HG03521 (cell line): ENCODE measurements at regions not wholly inside any gene's neighbourhood (a gene's known extent, or its start where the extent isn't known, plus 50 kb on each side); places are given as distances from the start of the nearest gene placed in this dataset.
"Not testable (repeated sequence)": the region's sequence is repeated elsewhere in the genome, so short reads cannot be mapped to it uniquely, and the experiment has no call there.

Experiments used
- ATAC-seq: cut with Tn5 transposase; IDR thresholded peaks from one replicate; pipeline ENCODE4 v1.9.1; 2021; ENCODE audit warnings: mild to moderate bottlenecking, moderate library complexity; ENCODE audit not compliant: unreplicated experiment

GRCh38 chr4:12139296-12139695 lies 710.6 kb upstream of the HS3ST1 start:
- no peak for ATAC-seq

- no peak for ATAC-seq
These were observed 709.8 kb upstream of the HS3ST1 start for GRCh38 chr4:12138488-12138887.

GRCh38 chr4:12137575-12137974 lies 708.9 kb upstream of the HS3ST1 start:
- no peak for ATAC-seq

DNA sequence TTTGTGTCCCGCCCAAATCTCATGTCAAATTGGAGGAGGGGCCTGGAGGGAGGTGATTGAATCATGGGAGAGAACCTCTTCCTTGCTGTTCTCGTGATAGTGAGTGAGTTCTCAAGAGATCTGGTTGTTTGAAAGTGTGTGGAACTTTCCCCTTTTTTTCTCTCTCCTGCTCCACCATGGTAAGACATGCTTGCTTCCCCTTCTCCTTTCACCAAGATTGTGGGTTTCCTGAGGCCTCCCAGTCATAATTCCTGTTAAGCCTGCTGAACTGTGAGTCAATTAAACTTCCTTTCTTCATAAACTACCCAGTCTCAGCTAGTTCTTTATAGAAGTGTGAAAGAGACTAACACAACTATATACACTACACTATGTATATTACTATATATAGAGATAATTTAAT lies 697.8 kb upstream of the HS3ST1 start:
- no peak for ATAC-seq

DNA sequence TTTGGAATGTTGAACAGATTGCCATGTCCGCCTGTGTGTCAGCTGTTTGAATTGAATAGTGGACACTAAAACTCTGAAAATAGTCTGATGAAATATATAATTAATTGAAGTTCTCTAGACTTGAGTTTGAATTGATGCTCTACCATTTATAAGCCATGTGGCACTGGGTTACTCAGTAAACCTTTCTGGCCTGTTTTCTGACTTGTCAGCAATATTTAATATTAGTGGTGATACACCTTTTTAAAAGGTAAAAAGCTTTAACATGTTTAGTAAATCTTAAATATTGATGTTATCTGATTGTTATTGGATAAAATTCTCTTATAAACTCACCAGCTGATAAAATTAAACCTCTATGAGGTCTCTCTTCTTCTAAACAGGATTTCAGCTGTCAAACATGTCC lies 695.4 kb upstream of the HS3ST1 start:
- ATAC-seq, result no peak

DNA sequence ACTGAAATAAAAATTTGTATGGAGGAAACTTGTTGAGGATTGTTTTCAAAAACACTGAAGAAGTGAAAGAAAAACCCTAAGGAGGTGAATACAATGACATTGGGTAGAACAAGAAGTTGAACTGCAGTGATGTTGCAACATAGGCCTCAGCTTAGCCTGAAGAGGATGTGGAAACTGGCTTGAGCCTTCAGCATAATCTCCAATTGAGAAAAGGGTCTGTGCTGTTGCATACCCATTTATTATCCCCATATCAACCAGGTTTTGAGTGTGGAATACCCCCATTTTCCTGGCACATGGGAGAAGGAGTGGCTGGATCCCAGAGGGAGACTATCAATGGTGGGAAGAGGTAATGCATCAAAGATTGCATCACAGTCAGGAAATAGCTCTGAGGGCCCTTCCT lies 695.0 kb upstream of the HS3ST1 start:
- no peak for ATAC-seq

DNA sequence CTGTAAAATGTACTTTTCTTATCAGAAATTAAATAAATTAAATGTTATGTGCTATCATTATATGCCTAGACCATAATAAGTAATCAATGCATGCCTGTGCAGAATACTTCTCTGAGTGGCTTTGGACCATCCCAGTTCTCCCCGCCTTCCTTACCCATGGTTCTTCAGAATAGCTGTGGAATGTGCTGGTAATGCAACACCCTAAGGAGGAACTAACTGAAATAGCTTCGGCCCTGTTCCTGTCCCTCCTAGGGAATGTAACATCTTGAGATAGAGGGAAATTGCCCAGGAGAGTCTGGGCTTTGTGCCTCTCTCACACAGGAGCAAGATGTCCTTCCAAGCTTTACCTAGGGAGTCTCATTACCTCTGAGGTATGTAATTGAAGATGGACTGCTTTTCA lies 693.6 kb upstream of the HS3ST1 start:
- no peak for ATAC-seq

- no peak for ATAC-seq
These were observed 692.3 kb upstream of the HS3ST1 start for GRCh38 chr4:12120968-12121367.

DNA sequence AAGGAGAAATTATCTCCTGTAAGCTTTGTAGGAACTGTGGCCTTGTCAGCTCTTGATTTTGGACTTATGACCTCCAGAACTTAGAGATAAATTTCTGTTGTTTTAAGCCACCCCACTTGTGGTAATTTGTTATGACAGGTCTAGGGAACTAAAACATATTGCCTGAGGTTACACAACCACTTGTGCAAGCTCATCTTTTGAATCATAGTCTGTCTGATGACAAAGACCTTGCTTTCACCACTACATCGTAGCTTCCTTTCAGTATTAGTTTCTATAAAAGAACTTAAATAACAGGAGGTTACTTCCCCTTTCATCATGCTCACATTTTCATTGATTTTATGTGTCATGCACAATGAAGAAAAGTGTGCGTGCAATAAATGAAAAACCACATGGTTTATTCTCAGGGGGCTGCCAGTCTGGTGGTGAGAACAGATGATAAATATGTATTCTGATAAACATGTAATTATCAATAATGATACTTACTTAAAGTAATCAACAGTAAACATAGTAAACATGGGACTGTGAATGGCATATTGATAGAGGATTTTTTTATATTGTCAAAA lies 690.0 kb upstream of the HS3ST1 start:
- ATAC-seq, result no peak

DNA sequence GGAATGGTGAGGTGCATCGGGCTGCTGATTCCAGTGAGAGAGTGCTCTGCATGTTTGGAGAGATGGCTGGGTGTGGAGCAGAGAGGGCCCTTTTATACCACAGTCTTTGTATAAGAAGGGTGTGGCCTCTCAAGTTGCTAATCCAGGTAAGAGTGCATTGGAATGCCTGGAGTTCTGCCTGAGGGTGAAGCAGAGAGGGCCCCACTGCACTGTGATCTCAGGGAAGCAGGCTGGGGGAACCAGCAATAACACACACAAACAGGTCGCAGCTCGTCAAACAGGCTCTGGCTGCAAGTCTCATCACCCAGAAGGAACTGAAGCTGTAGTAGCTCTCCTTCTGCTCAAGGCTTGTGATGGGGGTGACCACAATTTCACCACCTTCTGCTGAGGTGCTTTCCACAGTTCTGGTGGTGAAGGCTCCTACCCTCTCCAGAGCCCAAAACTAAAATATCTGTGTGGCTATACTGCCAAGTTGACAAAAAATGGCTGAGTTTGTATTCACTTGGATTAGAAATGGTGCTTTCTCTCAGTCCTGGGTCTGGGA lies 687.4 kb upstream of the HS3ST1 start:
- no peak for ATAC-seq

GRCh38 chr4:12110627-12111026 lies 681.9 kb upstream of the HS3ST1 start:
- no peak for ATAC-seq

GRCh38 chr4:12109056-12109455 lies 680.4 kb upstream of the HS3ST1 start:
- not testable (repeated sequence) for ATAC-seq

DNA sequence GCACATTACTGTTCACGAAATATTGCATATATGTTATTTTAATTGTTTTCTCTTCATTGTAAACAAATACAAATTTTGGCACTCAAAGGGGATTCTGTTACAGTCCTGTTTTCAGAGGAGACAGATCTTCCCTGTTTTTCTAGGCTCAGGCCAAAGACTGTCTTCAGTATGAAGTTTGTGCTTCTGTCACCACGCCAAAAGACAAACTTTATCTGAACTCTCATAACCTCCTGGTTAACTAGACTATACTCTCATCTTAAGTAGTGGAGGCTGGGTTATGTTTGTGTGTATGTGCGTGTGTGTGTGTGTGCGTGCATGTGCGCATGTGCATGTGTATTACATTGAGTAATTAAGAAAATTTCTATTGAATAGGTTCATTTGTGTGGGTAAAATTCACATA lies 676.8 kb upstream of the HS3ST1 start:
- no peak for ATAC-seq

DNA sequence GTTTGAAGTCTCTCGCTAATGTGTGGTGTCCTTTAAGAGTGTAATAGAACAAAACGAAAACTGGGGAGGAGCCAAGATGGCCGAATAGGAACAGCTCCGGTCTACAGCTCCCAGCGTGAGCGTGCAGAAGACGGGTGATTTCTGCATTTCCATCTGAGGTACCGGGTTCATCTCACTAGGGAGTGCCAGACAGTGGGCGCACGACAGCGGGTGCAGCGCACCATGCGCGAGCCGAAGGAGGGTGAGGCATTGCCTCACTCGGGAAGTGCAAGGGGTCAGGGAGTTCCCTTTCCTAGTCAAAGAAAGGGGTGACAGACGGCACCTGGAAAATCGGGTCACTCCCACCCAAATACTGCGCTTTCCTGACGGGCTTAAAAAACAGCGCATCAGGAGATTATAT lies 661.2 kb upstream of the HS3ST1 start:
- not testable (repeated sequence) for ATAC-seq

DNA sequence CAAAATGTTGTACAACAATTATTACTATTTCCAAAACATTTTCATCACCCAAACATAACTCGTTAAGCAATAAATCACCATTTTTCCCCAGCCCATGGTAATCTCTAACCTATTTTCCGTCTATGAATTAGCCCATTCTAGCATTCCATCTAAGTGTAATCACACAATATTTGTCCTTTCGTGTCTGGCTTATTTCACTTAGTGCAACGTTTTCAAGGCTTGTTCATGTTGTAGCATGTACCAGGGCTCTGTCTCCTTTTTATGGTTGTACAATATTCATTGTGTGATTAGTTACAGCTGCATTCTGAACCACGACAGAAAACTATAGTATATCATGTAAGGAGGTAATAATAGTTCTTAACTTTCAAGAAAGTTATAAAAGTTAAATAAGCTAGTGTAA lies 656.0 kb upstream of the HS3ST1 start:
- ATAC-seq, result no peak

- no peak for ATAC-seq
These were observed 642.6 kb upstream of the HS3ST1 start for GRCh38 chr4:12071316-12071715.

DNA sequence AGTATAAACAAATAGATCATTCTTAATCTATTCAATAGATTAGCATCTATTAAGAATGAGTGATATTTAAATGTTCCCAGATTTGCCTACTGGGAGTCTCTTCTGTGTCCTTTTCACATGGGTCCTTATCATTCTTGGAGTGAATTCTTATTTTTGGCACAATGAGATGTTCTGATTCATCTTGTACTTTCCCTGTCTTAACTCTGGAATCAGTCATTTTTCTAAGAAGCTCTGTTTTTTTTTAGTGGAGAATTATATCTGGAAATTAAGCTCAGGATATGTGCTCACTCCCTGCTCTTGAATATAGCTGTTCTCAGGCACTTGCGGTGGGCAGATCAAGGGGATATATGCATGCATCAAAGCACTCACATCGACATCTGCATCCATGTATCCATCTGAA lies 625.3 kb upstream of the HS3ST1 start:
- ATAC-seq, result no peak

DNA sequence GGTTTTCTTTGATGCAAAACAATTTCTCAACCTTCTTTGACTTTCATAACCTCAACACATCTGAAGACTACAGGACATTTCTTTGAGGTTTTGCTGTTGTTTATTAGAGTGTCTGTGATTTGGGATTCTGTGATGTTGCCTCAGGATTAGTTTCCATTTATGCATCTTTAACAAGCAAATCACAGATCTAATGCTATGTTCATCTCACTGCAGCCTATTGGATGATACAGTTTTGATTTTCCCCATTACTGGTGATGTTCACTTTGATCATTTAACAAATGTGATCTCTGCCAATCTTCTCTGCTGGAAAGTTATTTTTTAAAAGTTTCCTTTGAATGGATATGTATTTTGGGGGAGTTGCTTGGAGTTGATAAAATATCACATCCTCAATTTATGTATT lies 624.9 kb upstream of the HS3ST1 start:
- ATAC-seq, result no peak

- ATAC-seq, result no peak
These were observed 621.7 kb upstream of the HS3ST1 start for GRCh38 chr4:12050357-12050756.

GRCh38 chr4:12042818-12043217 lies 614.1 kb upstream of the HS3ST1 start:
- no peak for ATAC-seq

DNA sequence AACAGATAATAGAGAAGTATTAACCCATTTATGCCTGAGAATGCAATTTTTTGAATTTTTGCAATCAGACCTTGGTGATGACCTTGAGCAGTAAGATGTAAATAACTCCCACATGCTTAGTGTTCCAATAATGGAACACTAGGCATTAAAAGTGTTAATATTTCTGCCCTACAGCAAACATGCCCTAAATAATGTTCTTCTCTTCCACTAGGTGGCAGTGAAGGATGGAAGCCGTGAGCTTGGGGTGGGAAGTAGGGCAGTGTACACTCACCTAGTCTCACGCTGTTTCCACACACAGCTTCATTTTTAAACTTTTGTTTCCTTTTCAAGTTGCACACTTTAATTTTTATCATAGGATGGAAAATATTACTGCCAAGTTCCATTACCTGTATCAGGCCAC lies 613.1 kb upstream of the HS3ST1 start:
- ATAC-seq, result no peak

GRCh38 chr4:12036450-12036849 lies 607.8 kb upstream of the HS3ST1 start:
- ATAC-seq, result no peak

- ATAC-seq, result no peak
These were observed 599.6 kb upstream of the HS3ST1 start for GRCh38 chr4:12028258-12028657.
